ENCODE measurements at regions not wholly inside any gene's neighbourhood (a gene's known extent, or its start where the extent isn't known, plus 50 kb on each side); places are given as distances from the start of the nearest gene placed in this dataset.

GRCh38 chr3:74845081-74845480 is 230.6 kb upstream of the CNTN3 start:
- TF ChIP-seq E2F6 (IDR thresholded peaks at IDR 0.05; ENCODE audit: borderline replicate concordance, low read depth) = no peak
- TF ChIP-seq, protein P1, sequence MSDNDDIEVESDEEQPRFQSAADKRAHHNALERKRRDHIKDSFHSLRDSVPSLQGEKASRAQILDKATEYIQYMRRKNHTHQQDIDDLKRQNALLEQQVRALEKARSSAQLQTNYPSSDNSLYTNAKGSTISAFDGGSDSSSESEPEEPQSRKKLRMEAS (IDR thresholded peaks at IDR 0.05) = no peak
- TF ChIP-seq CBX8 (IDR thresholded peaks at IDR 0.05) = no peak
- no peak for TF ChIP-seq CTCF (IDR thresholded peaks at IDR 0.05)
- no peak for TF ChIP-seq RAD21 (conservative IDR thresholded peaks at IDR 0.05 in 1 of 2, IDR thresholded peaks at IDR 0.05 in 1 of 2)
- no peak for TF ChIP-seq NR3C1 (IDR thresholded peaks at IDR 0.05)
- no peak for TF ChIP-seq RCOR1 (IDR thresholded peaks at IDR 0.05; ENCODE audit: low read depth, low read length)
